HG02885 (cell line): ENCODE measurements at regions not wholly inside any gene's neighbourhood (a gene's known extent, or its start where the extent isn't known, plus 50 kb on each side); places are given as distances from the start of the nearest gene placed in this dataset.
"Not testable (repeated sequence)": the region's sequence is repeated elsewhere in the genome, so short reads cannot be mapped to it uniquely, and the experiment has no call there.

Source experiments
- ATAC-seq: cut with Tn5 transposase; IDR thresholded peaks from one replicate; pipeline ENCODE4 v1.9.1; 2021; ENCODE audit warnings: mild to moderate bottlenecking; ENCODE audit not compliant: unreplicated experiment, poor library complexity

DNA sequence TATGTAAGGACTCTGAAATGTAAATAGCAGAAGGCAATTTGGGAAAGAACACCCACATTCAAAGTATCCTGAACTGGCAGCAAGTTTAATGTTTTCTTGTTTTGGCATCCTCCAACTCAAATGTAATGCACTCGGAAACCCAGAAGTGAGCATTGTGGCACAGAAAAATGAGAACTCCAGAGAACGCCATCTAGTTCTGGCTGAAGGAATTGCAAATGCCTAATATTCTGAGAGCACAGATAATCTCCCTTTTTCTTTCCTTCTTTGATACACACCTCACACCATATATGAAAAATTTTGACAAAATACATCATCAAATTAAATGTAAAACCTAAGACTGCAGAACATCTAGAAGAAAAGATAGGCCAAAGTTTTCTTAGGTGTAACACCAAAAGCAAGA is 52.1 kb downstream of the PWWP3B start:
- no peak for ATAC-seq

DNA sequence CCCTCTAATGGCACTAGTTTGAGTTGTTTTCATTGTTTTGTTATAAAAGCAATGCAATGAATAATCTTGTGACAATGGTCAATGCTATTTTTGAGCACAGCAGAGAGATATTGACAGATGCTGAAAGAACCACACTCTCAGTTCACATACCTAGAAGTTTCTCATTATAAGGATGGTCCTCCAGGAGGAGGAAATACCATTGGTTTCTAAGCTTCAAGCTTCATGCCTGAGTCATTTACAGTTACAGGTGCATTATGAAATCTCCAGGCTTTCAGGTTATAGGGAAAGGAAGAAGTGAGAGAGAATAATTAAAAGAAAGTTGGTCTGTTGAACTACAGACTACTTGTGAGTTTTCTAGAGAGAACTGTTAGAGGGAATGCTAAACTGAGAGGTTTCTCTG is 75.3 kb downstream of the PWWP3B start:
- no peak for ATAC-seq

DNA sequence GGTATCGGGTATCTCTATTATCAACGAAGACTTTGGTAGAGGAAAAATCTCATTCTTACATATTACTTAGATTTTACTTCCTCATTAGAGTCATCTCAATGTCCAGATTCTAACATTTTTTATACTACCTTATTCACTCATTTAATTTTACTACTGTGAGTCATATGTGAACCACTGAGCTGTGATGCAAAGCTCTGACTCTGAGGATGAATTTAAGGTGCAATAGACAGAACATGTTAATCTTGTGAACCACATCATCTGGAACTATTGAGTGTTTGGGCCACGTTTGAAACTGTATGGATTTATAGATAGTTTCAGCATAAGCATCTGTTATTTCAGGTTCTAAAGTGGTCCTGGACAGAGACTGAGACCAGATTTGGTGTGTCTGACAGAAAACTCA is 78.4 kb downstream of the PWWP3B start:
- no peak for ATAC-seq

DNA sequence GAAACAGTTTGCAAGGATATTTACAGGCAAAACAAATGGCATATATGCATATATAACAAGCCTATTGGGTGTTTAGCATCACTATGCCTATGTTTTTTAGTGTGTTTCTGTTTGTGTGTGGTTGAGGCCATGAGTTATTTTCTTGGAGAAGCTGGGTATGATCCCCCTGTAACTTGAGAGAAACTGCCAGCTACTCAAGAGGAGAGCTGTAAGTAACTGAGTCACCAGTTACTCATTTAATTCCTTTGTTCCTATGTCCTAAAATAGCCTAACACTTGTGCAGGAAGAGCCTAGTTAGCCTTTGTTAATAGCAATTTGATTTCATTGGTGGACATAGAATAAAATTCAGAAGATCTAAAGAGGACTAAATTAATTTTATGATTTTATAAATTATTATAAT is 79.1 kb downstream of the PWWP3B start:
- ATAC-seq = no peak

DNA sequence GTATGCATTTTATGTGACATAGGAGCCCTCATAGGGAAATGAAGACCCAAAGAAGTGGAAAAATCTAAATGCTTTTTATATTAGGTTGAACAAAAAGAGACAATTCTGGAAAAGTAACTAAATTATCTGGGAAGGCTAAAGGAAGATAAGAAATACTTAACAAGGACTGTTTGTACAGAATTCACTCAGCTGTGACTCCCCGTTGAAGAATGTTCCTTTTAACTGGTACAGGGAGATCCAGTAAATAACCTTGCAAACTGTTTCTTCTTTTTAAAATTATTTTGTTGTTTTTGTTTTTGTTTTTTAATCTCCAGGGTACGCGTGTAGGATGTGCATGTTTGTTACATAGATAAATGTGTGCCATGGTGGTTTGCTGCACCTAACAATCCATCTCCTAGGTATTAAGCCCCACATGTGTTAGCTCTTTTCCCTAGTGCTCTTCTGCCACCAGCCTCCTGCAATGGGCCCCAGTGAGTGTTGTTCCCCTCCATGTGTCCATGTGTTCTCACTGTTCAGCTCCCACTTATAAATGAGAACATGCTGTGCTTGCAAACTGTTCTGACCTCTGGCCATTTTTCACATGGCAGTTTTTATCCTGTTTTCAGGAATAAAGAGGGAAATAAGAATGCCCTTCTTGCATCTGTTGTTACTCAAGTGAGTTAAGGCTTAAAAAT is 81.7 kb downstream of the PWWP3B start:
- no peak for ATAC-seq

DNA sequence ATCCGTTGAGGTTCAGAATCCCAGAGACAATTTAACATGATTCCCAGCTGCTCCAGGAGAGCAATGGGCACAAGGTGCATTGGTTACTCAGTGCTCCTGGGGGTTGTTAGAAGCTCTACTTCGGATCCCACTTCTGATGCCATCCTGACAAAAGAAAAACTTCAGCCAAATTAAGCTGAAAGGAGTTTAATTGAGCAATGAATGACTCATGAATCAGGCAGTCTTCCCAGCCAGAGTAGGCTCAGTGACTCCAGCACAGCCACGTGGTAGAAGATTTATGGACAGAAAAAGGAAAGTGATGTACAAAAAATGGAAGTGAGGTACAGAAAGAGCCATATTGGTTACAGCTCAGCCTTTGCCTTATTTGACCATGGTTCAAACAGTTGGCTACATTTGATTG is 95.7 kb downstream of the PWWP3B start:
- ATAC-seq = no peak

DNA sequence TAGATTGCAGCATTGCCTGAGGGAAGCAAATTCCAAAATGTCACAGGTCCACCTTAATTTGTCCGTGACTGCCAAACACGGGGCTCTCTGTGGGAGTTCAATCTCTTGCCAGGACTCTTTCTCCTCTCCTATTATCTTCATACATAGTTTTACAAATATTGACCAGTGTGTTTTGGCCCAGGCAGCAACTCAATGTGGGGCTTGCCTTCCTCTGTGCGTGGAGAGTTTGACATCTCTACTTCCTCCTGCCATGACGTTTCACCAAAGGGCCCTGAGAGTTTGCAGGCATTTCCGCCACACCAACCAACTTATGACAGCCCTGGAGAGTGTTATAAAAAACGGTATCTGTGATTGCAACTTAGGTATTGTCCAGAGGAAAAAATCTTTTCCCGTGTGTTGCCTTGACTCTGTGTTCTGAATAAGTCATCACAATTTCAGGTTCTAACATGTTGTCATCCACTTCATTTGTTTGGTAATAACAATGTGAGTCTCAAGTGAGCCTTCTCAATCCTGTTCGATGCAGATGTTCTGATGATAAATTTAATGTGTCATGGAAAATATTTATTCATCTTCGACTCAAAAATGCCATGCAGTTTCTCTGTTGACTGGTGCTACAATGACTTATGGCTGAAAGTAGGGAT is 106.0 kb downstream of the PWWP3B start:
- ATAC-seq = not testable (repeated sequence)

DNA sequence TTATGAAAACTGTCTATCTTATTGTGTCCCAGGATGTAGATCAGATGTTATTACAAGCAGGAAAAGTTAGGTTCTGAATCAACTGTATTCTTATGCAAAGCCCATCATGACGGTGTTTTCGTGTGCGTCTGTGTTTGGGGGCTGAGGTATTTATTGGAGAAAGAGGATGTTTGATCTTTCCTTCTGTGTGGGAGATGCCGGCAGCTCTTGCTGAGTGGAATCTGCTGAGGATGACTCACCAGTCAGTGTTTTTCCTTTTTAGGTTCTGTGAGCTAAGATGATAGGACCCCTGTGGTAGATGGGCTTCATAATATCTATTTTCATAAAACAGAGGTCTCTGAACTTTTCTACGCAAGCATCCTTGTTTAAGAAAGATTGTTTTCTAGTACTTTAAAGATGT is 107.1 kb downstream of the PWWP3B start:
- ATAC-seq = not testable (repeated sequence)

DNA sequence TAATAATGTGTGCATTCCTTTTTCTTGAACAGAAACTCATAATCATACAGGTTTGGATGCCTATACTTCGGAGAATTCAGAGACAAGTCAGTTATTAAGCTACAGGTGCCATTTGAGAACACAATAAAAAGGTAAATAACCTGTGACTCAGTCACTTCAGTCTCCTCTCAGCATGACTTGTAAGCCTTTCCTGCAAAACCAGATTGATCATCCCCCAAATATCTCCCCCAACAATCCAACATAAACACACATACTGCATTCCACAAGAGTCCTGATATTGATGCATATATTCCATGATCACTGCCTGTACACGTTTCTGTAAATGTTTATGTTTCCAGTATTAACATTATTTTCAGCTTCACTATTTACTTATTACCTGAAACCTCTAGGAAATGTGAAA is 110.8 kb downstream of the PWWP3B start:
- ATAC-seq = no peak

DNA sequence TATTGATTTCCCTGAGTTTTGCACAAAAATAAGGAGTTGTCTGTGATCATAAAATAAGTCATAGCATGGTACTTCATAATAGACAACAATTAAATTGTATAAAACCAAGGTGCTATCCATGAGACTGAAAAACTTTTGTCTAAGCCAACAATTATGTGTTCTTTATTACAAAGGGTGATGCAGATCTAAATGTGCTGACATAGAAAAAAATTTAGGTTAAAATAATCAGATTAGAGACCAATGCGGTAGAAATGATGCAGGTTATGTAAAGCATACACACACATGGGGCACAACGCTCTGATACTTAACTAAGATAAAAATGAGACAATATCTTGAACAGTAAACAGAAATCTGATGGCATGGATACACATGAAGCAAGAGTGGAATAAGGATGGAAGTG is 113.3 kb downstream of the PWWP3B start:
- no peak for ATAC-seq

DNA sequence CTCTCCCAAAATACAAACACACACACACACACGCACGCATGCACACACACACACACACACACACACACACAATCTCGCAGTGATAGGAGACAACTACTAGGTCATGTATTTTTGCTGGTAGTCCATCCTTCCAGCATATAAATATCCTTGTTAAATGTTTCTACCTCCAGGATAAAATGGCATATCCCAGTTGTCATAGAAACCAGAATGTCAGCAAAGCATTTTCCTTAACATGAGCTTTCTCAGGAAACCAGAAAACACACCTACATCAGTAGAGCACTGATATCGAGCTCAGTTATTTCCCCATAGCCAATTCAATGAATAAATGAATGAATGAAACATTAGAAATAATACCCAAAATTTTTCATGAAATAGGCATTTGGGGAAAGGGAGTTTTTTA is 115.7 kb downstream of the PWWP3B start:
- no peak for ATAC-seq

DNA sequence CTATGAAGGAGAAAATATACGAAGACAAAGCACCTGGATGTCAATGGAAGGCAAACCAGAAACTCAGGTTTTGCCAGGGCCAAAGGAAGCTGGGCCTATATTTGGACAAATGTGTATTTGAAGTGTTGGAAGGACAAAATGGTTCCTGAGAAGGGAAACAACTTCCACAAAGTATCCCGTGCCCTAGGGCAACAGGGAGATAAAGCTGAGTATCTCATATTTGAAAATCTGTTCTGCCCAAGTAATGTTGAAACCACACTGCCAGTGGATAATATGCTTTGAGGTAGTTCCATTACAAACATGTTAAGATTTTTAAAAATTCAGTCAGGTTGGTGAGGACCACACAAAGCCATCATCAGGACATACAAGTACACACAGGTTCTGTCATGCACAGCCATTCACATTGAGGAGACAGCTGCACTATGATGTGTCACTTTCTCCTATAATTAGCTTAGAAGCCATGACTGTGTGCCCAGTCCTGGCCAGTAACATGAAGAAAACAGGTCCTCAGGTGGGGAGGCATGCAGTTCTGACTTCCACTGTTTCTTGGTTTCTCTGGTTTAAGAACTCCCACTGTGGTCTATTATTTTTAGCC is 116.4 kb downstream of the PWWP3B start:
- ATAC-seq = no peak

DNA sequence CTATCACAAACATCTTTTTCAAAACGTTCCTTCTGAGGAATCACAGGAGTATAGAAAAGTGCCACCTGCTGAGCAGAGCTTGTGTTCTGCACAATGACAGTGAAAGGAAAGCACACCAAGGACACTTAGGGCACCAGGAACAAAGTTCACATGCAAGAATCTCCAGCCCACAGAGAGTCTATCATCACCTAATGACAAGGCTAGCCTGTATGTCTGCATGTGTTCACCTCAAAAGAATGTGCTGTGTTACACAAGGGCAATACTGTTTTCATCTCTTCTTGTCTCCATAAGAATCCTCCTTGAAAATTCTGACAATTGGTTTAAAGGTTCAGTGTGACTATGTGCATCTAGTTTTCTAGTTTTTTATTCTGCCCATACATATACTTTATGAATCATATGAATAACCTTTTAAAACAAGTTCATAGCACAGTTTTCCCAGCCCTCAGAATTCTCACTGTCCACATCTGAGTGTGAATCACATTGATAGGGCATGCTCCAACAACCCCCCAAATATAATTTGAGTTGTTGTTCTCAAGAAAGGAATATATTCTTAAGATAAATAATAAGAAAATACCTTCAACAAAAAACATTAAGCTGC is 118.0 kb downstream of the PWWP3B start:
- no peak for ATAC-seq

DNA sequence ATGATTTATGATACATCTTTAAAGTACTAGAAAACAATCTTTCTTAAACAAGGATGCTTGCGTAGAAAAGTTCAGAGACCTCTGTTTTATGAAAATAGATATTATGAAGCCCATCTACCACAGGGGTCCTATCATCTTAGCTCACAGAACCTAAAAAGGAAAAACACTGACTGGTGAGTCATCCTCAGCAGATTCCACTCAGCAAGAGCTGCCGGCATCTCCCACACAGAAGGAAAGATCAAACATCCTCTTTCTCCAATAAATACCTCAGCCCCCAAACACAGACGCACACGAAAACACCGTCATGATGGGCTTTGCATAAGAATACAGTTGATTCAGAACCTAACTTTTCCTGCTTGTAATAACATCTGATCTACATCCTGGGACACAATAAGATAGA is 122.7 kb downstream of the PWWP3B start:
- not testable (repeated sequence) for ATAC-seq

DNA sequence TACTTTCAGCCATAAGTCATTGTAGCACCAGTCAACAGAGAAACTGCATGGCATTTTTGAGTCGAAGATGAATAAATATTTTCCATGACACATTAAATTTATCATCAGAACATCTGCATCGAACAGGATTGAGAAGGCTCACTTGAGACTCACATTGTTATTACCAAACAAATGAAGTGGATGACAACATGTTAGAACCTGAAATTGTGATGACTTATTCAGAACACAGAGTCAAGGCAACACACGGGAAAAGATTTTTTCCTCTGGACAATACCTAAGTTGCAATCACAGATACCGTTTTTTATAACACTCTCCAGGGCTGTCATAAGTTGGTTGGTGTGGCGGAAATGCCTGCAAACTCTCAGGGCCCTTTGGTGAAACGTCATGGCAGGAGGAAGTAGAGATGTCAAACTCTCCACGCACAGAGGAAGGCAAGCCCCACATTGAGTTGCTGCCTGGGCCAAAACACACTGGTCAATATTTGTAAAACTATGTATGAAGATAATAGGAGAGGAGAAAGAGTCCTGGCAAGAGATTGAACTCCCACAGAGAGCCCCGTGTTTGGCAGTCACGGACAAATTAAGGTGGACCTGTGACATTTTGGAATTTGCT is 123.8 kb downstream of the PWWP3B start:
- ATAC-seq = not testable (repeated sequence)

DNA sequence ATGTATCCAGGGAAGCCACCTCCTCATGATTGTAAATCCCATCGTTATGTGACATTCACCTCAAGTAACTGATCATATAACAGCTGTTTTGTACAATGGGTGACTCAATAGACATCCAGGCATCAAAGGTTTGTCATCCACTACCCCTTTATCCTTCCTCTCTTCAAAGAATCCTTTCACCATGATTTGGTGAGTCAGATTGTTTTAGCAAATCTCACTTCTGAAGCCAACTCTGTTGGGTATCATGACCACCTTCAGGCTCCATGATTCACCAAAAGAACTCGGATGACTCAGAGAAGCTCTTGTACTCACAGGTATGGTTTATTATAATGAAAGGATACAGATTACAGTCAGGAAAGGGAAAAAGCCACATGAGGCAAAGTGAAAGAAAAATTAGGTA is 132.1 kb downstream of the PWWP3B start:
- ATAC-seq = no peak

DNA sequence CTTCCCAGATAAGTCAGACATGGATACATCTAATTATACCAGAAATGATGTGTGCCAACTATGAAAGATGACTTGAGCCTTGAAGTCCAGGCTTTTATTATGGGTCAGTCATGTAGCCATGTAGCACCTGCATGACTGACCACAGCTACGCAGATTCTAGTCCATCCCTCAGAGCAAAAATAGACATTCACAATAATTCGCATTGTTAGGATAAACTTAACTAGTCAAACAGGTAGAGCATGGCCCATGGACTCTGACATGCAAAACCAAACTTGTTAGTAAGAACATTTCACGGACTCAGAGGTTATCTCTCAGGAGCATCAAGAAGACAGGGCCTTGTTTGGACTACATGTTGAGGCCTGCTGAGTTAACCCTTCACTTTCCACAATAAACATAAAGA is 132.6 kb downstream of the PWWP3B start:
- no peak for ATAC-seq

DNA sequence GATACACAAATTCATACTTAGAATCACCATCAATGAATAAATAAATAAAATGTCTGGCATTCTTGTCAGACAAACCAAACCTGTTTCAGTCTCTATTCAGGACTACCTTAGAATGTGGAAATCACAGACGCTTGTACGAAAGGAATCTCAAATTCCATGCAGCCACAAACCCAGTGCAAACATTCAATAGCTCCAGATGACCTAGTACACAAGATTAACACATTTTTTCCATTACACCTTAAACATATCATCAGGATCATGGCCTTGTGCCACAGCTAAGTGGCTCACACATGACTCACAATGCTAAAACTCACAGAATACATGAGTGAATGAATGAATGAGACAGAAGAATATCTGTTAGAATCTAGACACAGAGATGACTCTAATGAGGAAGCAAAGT is 134.2 kb downstream of the PWWP3B start:
- no peak for ATAC-seq

DNA sequence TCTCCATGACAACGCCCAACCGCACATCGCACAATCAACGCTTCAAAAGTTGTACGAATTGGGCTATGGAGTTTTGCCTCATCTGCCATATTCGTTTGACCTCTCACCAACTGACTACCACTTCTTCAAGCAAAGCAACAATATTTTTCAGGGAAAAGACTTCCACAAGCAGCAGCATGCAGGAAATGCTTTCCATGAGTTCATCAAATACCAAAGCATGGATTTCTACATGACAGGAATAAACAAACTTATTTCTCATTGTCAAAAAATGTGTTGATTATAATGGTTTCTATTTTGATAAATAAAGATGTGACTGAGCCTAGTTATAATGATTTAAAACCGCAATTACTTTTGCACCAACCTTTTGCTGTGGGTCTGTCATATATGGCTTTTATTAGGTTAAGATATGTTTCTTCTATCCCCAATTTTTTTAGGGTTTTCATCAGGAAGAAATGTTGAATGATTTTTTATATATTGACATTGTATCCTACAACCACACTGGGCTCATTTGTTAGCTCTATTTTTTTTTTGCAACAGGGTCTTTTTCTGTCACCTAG is 138.4 kb downstream of the PWWP3B start:
- no peak for ATAC-seq

DNA sequence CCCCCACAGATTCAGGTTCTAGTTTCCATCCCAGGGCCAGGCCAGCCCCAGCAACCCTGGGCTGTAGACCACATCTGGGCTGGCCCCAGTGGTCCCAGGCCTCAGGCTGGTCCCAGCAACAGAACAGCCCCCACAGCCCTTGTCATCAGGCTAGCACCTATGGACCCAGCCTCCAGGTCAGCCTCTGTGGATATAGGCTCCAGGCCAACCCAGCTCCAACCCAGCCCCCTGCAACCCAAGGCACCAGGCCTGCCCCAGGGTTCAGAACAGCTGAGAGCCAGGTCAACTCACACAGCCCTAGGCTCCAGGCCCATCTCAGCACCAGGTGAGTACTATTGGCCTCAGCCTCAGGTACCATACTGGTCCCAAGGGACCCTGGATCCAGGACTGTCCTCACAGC is 155.3 kb downstream of the PWWP3B start:
- no peak for ATAC-seq

DNA sequence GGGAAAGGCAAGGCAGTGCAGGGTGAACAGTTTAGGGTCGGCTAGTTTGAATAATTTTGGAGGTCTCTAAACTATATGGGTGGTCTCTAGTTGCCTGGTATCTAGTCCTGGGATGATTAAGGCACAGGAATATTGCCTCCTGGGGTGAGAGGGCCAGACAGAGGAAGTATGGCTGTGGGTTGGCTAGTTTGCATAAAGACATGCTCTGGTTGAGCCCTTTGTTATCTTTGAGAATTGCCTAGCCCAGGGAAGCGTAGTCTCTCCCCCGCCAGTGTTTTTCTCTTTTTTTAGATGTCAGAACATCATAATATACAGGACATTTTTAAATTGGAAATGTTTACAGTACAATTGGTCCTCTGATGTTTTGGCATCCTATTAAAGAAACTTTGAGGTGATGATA is 163.5 kb downstream of the PWWP3B start:
- ATAC-seq = peak; percentile 75
